PC-3 (cell line): ENCODE measurements at regions not wholly inside any gene's neighbourhood (a gene's known extent, or its start where the extent isn't known, plus 50 kb on each side); places are given as distances from the start of the nearest gene placed in this dataset.
"Not testable (repeated sequence)": the region's sequence is repeated elsewhere in the genome, so short reads cannot be mapped to it uniquely, and the experiment has no call there.

ENCODE experiments used
- ATAC-seq: fragments of 200-7000 bp; cut with Tn5 transposase; 2 replicates; pipeline ENCODE4 v1.9.1; 2020; ENCODE audit warnings: mild to moderate bottlenecking, moderate library complexity
- BruUV-seq: library from RNA; stranded (reverse); fragments of 400-500 nt; replicated peaks from 2 replicates; lab custom pipeline; 2021; lab: Mats Ljungman, UMichigan
- CTCF ChIA-PET: fragments of 300-600 bp; sonication (Branson Sonifier 250); formaldehyde crosslinking; loops from one replicate; lab custom pipeline; 2022; ENCODE audit warnings: antibody characterized with exemption; lab: Charles Lee
- POLR2A ChIA-PET: fragments of 300-600 bp; sonication (Branson Sonifier 250); formaldehyde crosslinking; loops from one replicate; lab custom pipeline; 2022; ENCODE audit warnings: antibody characterized with exemption; ENCODE audit not compliant: unreplicated experiment; lab: Charles Lee
- DNase-seq: peaks from one replicate; pipeline ENCODE4 v3.0.0-alpha.2; 2015
- H2AFZ ChIP-seq: fragments of 300-600 bp; sonication (generic); 2 replicates; pipeline ENCODE4 v1.6.0; 2016; ENCODE audit warnings: antibody characterized with exemption, low read length
- H3F3A ChIP-seq: fragments of 300-600 bp; sonication (generic); one replicate; pipeline ENCODE4 v1.6.0; 2017; ENCODE audit warnings: antibody characterized with exemption, low read length, control low read depth, mild to moderate bottlenecking; ENCODE audit not compliant: unreplicated experiment
- H3K27ac ChIP-seq: fragments of 300-600 bp; sonication (generic); 2 replicates; pipeline ENCODE4 v1.5.1; 2016; ENCODE audit warnings: mild to moderate bottlenecking, low read length
- H3K27me3 ChIP-seq: fragments of 300-600 bp; sonication (generic); 2 replicates; pipeline ENCODE4 v1.6.1; 2016; ENCODE audit warnings: low read length, mixed read lengths
- H3K36me3 ChIP-seq: fragments of 300-600 bp; sonication (generic); 2 replicates; pipeline ENCODE4 v1.6.1; 2016; ENCODE audit warnings: low read depth, mixed run types, low read length, mixed read lengths
- H3K4me1 ChIP-seq: fragments of 300-600 bp; sonication (generic); 2 replicates; pipeline ENCODE4 v1.5.1; 2016; ENCODE audit warnings: low read length; ENCODE audit not compliant: insufficient read depth
- H3K4me2 ChIP-seq: fragments of 300-600 bp; sonication (generic); 2 replicates; pipeline ENCODE4 v1.6.0; 2016; ENCODE audit warnings: low read length
- H3K4me3 ChIP-seq: fragments of 300-600 bp; sonication (generic); 2 replicates; pipeline ENCODE4 v1.5.1; 2016; ENCODE audit warnings: mild to moderate bottlenecking, low read length, mixed read lengths
- H3K79me2 ChIP-seq: fragments of 300-600 bp; sonication (generic); 2 replicates; pipeline ENCODE4 v1.6.1; 2017; ENCODE audit warnings: low read length, mixed read lengths
- H3K9ac ChIP-seq: fragments of 300-600 bp; sonication (generic); 2 replicates; pipeline ENCODE4 v1.6.0; 2016; ENCODE audit warnings: mild to moderate bottlenecking, low read length
- H3K9me2 ChIP-seq: fragments of 300-600 bp; sonication (generic); replicated peaks from 2 replicates; pipeline ENCODE4 v1.6.1; 2016; ENCODE audit warnings: mixed run types, low read length, mixed read lengths
- H3K9me3 ChIP-seq: fragments of 300-600 bp; sonication (generic); 2 replicates; pipeline ENCODE4 v1.6.1; 2016; ENCODE audit warnings: low read length, mixed read lengths
- H4K20me1 ChIP-seq: fragments of 300-600 bp; sonication (generic); 2 replicates; pipeline ENCODE4 v1.6.1; 2016; ENCODE audit warnings: low read length, mixed read lengths
- CTCF ChIP-seq: fragments of 300-600 bp; sonication (generic); conservative IDR thresholded peaks from 2 replicates; pipeline ENCODE4 v1.5.1; 2017; ENCODE audit warnings: antibody characterized with exemption, low read depth, mild to moderate bottlenecking, low read length
- EZH2 ChIP-seq: fragments of 300-600 bp; sonication (generic); IDR thresholded peaks from one replicate; pipeline ENCODE4 v1.6.1; 2017; ENCODE audit warnings: antibody characterized with exemption, mild to moderate bottlenecking, low read length; ENCODE audit not compliant: unreplicated experiment
- EZH2phosphoT487 ChIP-seq: fragments of 300-600 bp; sonication (generic); IDR thresholded peaks from 2 replicates; pipeline ENCODE4 v1.6.1; 2018; ENCODE audit warnings: mild to moderate bottlenecking, antibody characterized with exemption, low read length, borderline replicate concordance
- intact Hi-C: fragments of 100-400 bp; cut with micrococcal nuclease; formaldehyde crosslinking; loops from 2 replicates; pipeline ENCODE4 v1.9.0; 2023

- ATAC-seq, result no peak
- Histone ChIP-seq H3K36me3 (no peaks in the 10 kb centered on the region), H3K79me2 (no peaks in the 10 kb centered on the region), H3K9ac (no peak overlapping the region), H4K20me1 (no peaks in the 10 kb centered on the region), H3K4me2 (no peak overlapping the region), H3K9me2 (no peaks in the 10 kb centered on the region), H2AFZ (no peak overlapping the region), H3K4me3 (no peak overlapping the region), H3F3A (no peaks in the 10 kb centered on the region), H3K9me3 (no peaks in the 10 kb centered on the region), H3K4me1 (no peaks in the 10 kb centered on the region), H3K27ac (no peak overlapping the region), H3K27me3 (no peaks in the 10 kb centered on the region)
- TF ChIP-seq EZH2phosphoT487 (no peak), CTCF (no peak), EZH2 (no peak)
- intact Hi-C loops, result no loop called here
- DNase-seq, result no peak
- no TSS peak for BruUV-seq
- POLR2A ChIA-PET, result no interaction called here
- CTCF ChIA-PET, result no interaction called here
Measured at GRCh38 chr4:3605491-3605890, 73.3 kb upstream of the LRPAP1 start.

GRCh38 chr4:3602886-3603645 lies 70.8 kb upstream of the LRPAP1 start:
- H3K4me1 ChIP-seq, H3K79me2 ChIP-seq, H2AFZ ChIP-seq, H3K9ac ChIP-seq, H3F3A ChIP-seq, H3K9me2 ChIP-seq, H3K9me3 ChIP-seq, H3K4me2 ChIP-seq, H3K4me3 ChIP-seq, H3K27ac ChIP-seq, BruUV-seq, intact Hi-C loops, DNase-seq, CTCF ChIA-PET, H3K27me3 ChIP-seq, H4K20me1 ChIP-seq, POLR2A ChIA-PET, H3K36me3 ChIP-seq, ATAC-seq: not testable (repeated sequence)

GRCh38 chr4:3601992-3602391 lies 69.8 kb upstream of the LRPAP1 start:
- no TSS peak for BruUV-seq

GRCh38 chr4:3601108-3601690 lies 69.0 kb upstream of the LRPAP1 start:
- CTCF ChIA-PET, H3K27ac ChIP-seq, H3F3A ChIP-seq, H3K27me3 ChIP-seq, H3K4me1 ChIP-seq, H3K9ac ChIP-seq, intact Hi-C loops, ATAC-seq, H3K36me3 ChIP-seq, H3K9me3 ChIP-seq, H3K4me3 ChIP-seq, DNase-seq, BruUV-seq, H4K20me1 ChIP-seq, H3K79me2 ChIP-seq, H3K4me2 ChIP-seq, H3K9me2 ChIP-seq, H2AFZ ChIP-seq, POLR2A ChIA-PET: not testable (repeated sequence)

More at GRCh38 chr4:3601992-3602391, 69.8 kb upstream of the LRPAP1 start:
- H3K79me2 ChIP-seq, result no peaks in the 10 kb centered on the region
- no peaks in the 10 kb centered on the region for H3K4me1 ChIP-seq
- no peaks in the 10 kb centered on the region for H3K9me3 ChIP-seq
- H3K36me3 ChIP-seq, result no peaks in the 10 kb centered on the region
- H3K9me2 ChIP-seq, result no peaks in the 10 kb centered on the region
- no peak overlapping the region for H2AFZ ChIP-seq
- no peak for TF ChIP-seq CTCF
- TF ChIP-seq EZH2, result no peak
- TF ChIP-seq EZH2phosphoT487, result no peak
- ChIA-PET CTCF (no interaction called here), POLR2A (no interaction called here)
- ATAC-seq (no peak), DNase-seq (no peak)
- no peak overlapping the region for H3K27ac ChIP-seq
- no peak overlapping the region for H3K9ac ChIP-seq
- H3K4me2 ChIP-seq, result no peak overlapping the region
- intact Hi-C loops, result no loop called here
- H3K4me3 ChIP-seq, result no peak overlapping the region
- H3F3A ChIP-seq, result no peaks in the 10 kb centered on the region
- H4K20me1 ChIP-seq, result no peaks in the 10 kb centered on the region
- no peaks in the 10 kb centered on the region for H3K27me3 ChIP-seq
